ENCODE measurements at regions not wholly inside any gene's neighbourhood (a gene's known extent, or its start where the extent isn't known, plus 50 kb on each side); places are given as distances from the start of the nearest gene placed in this dataset.

GRCh38 chr18:37671530-37671929, 105.9 kb upstream of the CELF4 start:
- Histone ChIP-seq H3K9ac (ENCODE audit: low read length) (no peak overlapping the region), H4K20me1 (ENCODE audit: insufficient read depth, low read length) (no peaks in the 10 kb centered on the region), H3K9me3 (ENCODE audit: low read length) (no peaks in the 10 kb centered on the region), H3K4me1 (ENCODE audit: insufficient read depth, low read length, severe bottlenecking) (no peaks in the 10 kb centered on the region), H3K27me3 (ENCODE audit: insufficient read depth, low read length) (no peaks in the 10 kb centered on the region), H2AFZ (ENCODE audit: low read length) (no peak overlapping the region), H3K36me3 (ENCODE audit: insufficient read depth, low read length) (no peaks in the 10 kb centered on the region), H3K27ac (ENCODE audit: low read depth, low read length, poor library complexity, severe bottlenecking) (no peak overlapping the region), H3F3A (ENCODE audit: insufficient read depth, low read length) (no peaks in the 10 kb centered on the region), H3K9me2 (ENCODE audit: low read depth, low read length) (no peaks in the 10 kb centered on the region), H3K4me3 (ENCODE audit: low read depth, low read length, poor library complexity, severe bottlenecking) (no peak overlapping the region), H3K79me2 (ENCODE audit: insufficient read depth, low read length) (no peaks in the 10 kb centered on the region), H3K4me2 (ENCODE audit: low read length) (no peak overlapping the region)
- TF ChIP-seq EZH2 (IDR thresholded peaks at IDR 0.05; ENCODE audit: borderline replicate concordance, low read length) (no peak), CTCF (IDR thresholded peaks at IDR 0.05; ENCODE audit: low read length) (no peak)

GRCh38 chr18:37671119-37671518, 105.5 kb upstream of the CELF4 start:
- Histone ChIP-seq H3K4me2 (ENCODE audit: low read length) (no peak overlapping the region), H3K79me2 (ENCODE audit: insufficient read depth, low read length) (no peaks in the 10 kb centered on the region), H2AFZ (ENCODE audit: low read length) (no peak overlapping the region), H3K4me1 (ENCODE audit: insufficient read depth, low read length, severe bottlenecking) (no peaks in the 10 kb centered on the region), H3K9me2 (ENCODE audit: low read depth, low read length) (no peaks in the 10 kb centered on the region), H3K9me3 (ENCODE audit: low read length) (no peaks in the 10 kb centered on the region), H3K9ac (ENCODE audit: low read length) (no peak overlapping the region), H3K36me3 (ENCODE audit: insufficient read depth, low read length) (no peaks in the 10 kb centered on the region), H3K27me3 (ENCODE audit: insufficient read depth, low read length) (no peaks in the 10 kb centered on the region), H4K20me1 (ENCODE audit: insufficient read depth, low read length) (no peaks in the 10 kb centered on the region), H3F3A (ENCODE audit: insufficient read depth, low read length) (no peaks in the 10 kb centered on the region), H3K4me3 (ENCODE audit: low read depth, low read length, poor library complexity, severe bottlenecking) (no peak overlapping the region), H3K27ac (ENCODE audit: low read depth, low read length, poor library complexity, severe bottlenecking) (no peak overlapping the region)
- TF ChIP-seq CTCF (IDR thresholded peaks at IDR 0.05; ENCODE audit: low read length) (no peak), EZH2 (IDR thresholded peaks at IDR 0.05; ENCODE audit: borderline replicate concordance, low read length) (no peak)

- H3F3A ChIP-seq (ENCODE audit: insufficient read depth, low read length), result no peaks in the 10 kb centered on the region
- H3K36me3 ChIP-seq (ENCODE audit: insufficient read depth, low read length), result no peaks in the 10 kb centered on the region
- no peaks in the 10 kb centered on the region for H4K20me1 ChIP-seq (ENCODE audit: insufficient read depth, low read length)
- no peaks in the 10 kb centered on the region for H3K9me2 ChIP-seq (ENCODE audit: low read depth, low read length)
- H3K9ac ChIP-seq (ENCODE audit: low read length), result no peak overlapping the region
- H3K27ac ChIP-seq (ENCODE audit: low read depth, low read length, poor library complexity, severe bottlenecking), result no peak overlapping the region
- H3K4me1 ChIP-seq (ENCODE audit: insufficient read depth, low read length, severe bottlenecking), result no peaks in the 10 kb centered on the region
- no peaks in the 10 kb centered on the region for H3K79me2 ChIP-seq (ENCODE audit: insufficient read depth, low read length)
- H3K9me3 ChIP-seq (ENCODE audit: low read length), result no peaks in the 10 kb centered on the region
- no peak overlapping the region for H3K4me2 ChIP-seq (ENCODE audit: low read length)
- H3K4me3 ChIP-seq (ENCODE audit: low read depth, low read length, poor library complexity, severe bottlenecking), result no peak overlapping the region
- TF ChIP-seq EZH2 (IDR thresholded peaks at IDR 0.05; ENCODE audit: borderline replicate concordance, low read length), result no peak
- no peak for TF ChIP-seq CTCF (IDR thresholded peaks at IDR 0.05; ENCODE audit: low read length)
- H2AFZ ChIP-seq (ENCODE audit: low read length), result no peak overlapping the region
- no peaks in the 10 kb centered on the region for H3K27me3 ChIP-seq (ENCODE audit: insufficient read depth, low read length)
Measured at GRCh38 chr18:37669991-37670534, 104.5 kb upstream of the CELF4 start.
